RWPE1 (cell line): ENCODE measurements at regions not wholly inside any gene's neighbourhood (a gene's known extent, or its start where the extent isn't known, plus 50 kb on each side); places are given as distances from the start of the nearest gene placed in this dataset.
"Not testable (repeated sequence)": the region's sequence is repeated elsewhere in the genome, so short reads cannot be mapped to it uniquely, and the experiment has no call there.

Experiments used
- CTCF ChIA-PET: fragments of 350-600 bp; sonication (Branson Sonifier 250); formaldehyde crosslinking; extraction: SDS; loops from one replicate; lab custom pipeline; 2021; lab: Yijun Ruan, JAX
- POLR2A ChIA-PET: fragments of 400-600 bp; formaldehyde crosslinking; extraction: SDS; loops from one replicate; lab custom pipeline; 2020; ENCODE audit warnings: antibody characterized with exemption; ENCODE audit not compliant: low non-redundant PET; lab: Yijun Ruan, JAX
- DNase-seq: peaks from one replicate; pipeline ENCODE4 v3.0.0; 2012; ENCODE audit warnings: low spot score
- H3K27ac ChIP-seq: fragments of 450-650 bp; 2 replicates; pipeline ENCODE4 v1.5.1; 2017
- CTCF ChIP-seq: fragments of 450-650 bp; conservative IDR thresholded peaks from 2 replicates; pipeline ENCODE4 v1.5.1; 2017; ENCODE audit warnings: low read depth, mild to moderate bottlenecking

GRCh38 chr15:45821390-45821789 is 186.6 kb downstream of the SQOR start:
- H3K27ac ChIP-seq: no peak overlapping the region
- no peak for TF ChIP-seq CTCF
- CTCF ChIA-PET: no interaction called here
- POLR2A ChIA-PET: no interaction called here
- no peak for DNase-seq

- CTCF ChIA-PET, POLR2A ChIA-PET, DNase-seq, H3K27ac ChIP-seq: not testable (repeated sequence)
Measured at GRCh38 chr15:45822968-45823367, 188.1 kb downstream of the SQOR start.

- no peak for TF ChIP-seq CTCF
- POLR2A ChIA-PET: interaction anchor here (0.5 kb wide), 1 partner anchor 413 kb away, joined by 3 read pairs; no protein-coding TSS in a partner anchor
- CTCF ChIA-PET: interaction anchor here (0.6 kb wide), 1 partner anchor 1951 kb away, joined by 5 read pairs; no protein-coding TSS in a partner anchor
- DNase-seq: no peak
- H3K27ac ChIP-seq: no peak overlapping the region
Measured at GRCh38 chr15:45827275-45827674, 192.4 kb downstream of the SQOR start.

- H3K27ac ChIP-seq: no peak overlapping the region
- TF ChIP-seq CTCF: no peak
- POLR2A ChIA-PET: no interaction called here
- DNase-seq: no peak
- CTCF ChIA-PET: no interaction called here
Measured at GRCh38 chr15:45827766-45828165, 192.9 kb downstream of the SQOR start.

- TF ChIP-seq CTCF: no peak
- no peak for DNase-seq
- ChIA-PET POLR2A (no interaction called here), CTCF (no interaction called here)
- no peak overlapping the region for H3K27ac ChIP-seq
Measured at GRCh38 chr15:45829336-45830153, 194.7 kb downstream of the SQOR start.

- TF ChIP-seq CTCF: no peak
- ChIA-PET CTCF (no interaction called here), POLR2A (no interaction called here)
- H3K27ac ChIP-seq: no peak overlapping the region
- no peak for DNase-seq
Measured at GRCh38 chr15:45831787-45832186, 197.0 kb downstream of the SQOR start.

- no peak for DNase-seq
- H3K27ac ChIP-seq: no peak overlapping the region
- ChIA-PET CTCF (interaction anchor here (0.6 kb wide), 1 partner anchor 34 kb away, joined by 4 read pairs; no protein-coding TSS in a partner anchor), POLR2A (no interaction called here)
- TF ChIP-seq CTCF: no peak
Measured at GRCh38 chr15:45834622-45835021, 199.8 kb downstream of the SQOR start.
